Suprapubic skin (tissue), 3 donors: ENCODE measurements at regions not wholly inside any gene's neighbourhood (a gene's known extent, or its start where the extent isn't known, plus 50 kb on each side); places are given as distances from the start of the nearest gene placed in this dataset.

Experiments used
- CTCF ChIP-seq, 2 donors: fragments of 200-600 bp in 1 of 2; fragments of 450-650 bp in 1 of 2; sonication (generic) in 1 of 2; IDR thresholded peaks; one replicate each; pipeline ENCODE4 v1.5.1; 2016 to 2019; ENCODE audit warnings: antibody characterized with exemption in 2 of 2, mild to moderate bottlenecking in 1 of 2, moderate library complexity in 1 of 2
- EP300 ChIP-seq: sonication (generic); formaldehyde crosslinking; IDR thresholded peaks from one replicate; pipeline ENCODE4 v1.6.1; 2017; ENCODE audit warnings: antibody characterized with exemption
- POLR2A ChIP-seq, 2 donors: fragments of 450-650 bp; IDR thresholded peaks; one replicate each; pipeline ENCODE4 v1.6.1; 2017; ENCODE audit warnings: antibody characterized with exemption in 2 of 2, mild to moderate bottlenecking in 2 of 2, moderate library complexity in 2 of 2

GRCh38 chr18:27314996-27315395, 129.9 kb upstream of the CHST9 start:
- TF ChIP-seq POLR2A (IDR thresholded peaks at IDR 0.05), result no peak
- TF ChIP-seq CTCF (IDR thresholded peaks at IDR 0.05), result no peak
- TF ChIP-seq EP300, result no peak
